GM18517 (cell line): ENCODE measurements at regions not wholly inside any gene's neighbourhood (a gene's known extent, or its start where the extent isn't known, plus 50 kb on each side); places are given as distances from the start of the nearest gene placed in this dataset.
"Not testable (repeated sequence)": the region's sequence is repeated elsewhere in the genome, so short reads cannot be mapped to it uniquely, and the experiment has no call there.

ENCODE experiments used
- ATAC-seq: cut with Tn5 transposase; IDR thresholded peaks from one replicate; pipeline ENCODE4 v1.9.1; 2021; ENCODE audit warnings: mild to moderate bottlenecking, moderate library complexity; ENCODE audit not compliant: unreplicated experiment

GRCh38 chr5:152184266-152184665 lies 220.8 kb downstream of the NMUR2 start:
- ATAC-seq = no peak

DNA sequence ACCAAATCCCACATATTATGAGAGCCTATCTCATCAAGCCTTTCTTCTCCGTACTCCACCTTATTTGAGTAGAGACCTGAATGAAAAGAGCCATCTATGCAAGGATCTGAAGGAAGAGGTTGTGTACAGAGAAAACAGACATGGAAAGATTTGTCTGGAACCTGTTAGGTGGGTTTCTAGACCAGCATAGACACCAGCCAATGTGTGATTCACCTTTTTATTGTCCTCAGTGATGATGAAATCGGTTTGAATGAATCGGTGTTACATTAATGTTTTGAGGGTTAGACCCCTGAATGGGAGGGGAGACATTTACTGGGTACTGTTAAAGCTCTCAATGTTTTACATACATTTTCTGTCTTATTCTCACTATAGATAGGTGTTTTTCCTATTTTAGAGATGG lies 223.6 kb downstream of the NMUR2 start:
- no peak for ATAC-seq

DNA sequence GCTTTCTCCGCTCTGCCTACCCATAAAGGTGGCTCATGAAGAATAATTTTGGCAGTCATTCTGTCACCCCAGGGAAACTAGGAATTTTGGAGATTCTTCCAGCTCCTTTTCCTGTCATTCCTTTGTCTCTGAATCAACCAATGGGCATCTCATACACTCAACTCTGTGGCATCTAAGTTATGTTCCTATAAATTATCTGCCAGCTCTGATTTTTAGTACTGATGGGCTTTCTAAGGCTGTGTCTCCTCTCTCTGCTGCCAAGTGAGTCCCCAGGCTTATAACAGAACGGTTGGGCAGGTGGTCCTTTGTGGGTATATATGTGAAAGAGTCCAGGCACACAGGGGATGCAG lies 226.8 kb downstream of the NMUR2 start:
- ATAC-seq = no peak

DNA sequence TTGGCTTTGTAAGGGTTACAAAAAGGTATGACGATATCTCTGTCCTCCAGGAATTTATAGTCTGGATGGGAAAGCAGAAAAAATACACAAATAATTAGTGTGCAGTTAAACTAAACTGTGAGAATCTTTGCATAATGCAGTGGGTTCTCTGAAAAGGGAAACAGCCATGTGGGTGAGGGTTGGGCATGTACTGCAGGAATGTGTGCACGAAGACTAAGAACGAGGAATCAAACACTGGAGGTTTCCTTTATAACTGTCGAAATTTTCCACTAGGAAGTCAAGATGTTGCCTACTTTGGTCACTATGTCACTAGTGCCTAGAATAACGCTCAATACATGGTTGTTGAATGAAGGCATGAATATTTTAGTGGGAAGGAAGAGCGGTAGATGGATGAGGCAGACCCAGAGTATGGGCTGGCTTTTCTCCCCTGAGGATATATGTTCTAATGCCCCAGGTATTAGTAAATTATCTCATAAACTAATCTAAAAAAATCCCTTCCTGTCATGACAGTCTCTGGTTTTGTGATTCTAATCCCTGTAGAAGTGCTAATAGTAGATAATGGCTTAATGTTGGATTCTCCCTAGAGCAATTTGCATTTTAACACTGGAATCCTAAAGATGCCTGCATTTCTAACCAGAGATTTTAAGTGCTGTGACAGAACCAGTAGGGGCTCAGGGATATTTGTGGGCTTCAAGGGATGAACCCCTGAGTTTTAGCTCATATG lies 227.3 kb downstream of the NMUR2 start:
- no peak for ATAC-seq

- ATAC-seq = no peak
Measured at GRCh38 chr5:152171888-152172287, 233.2 kb downstream of the NMUR2 start.

DNA sequence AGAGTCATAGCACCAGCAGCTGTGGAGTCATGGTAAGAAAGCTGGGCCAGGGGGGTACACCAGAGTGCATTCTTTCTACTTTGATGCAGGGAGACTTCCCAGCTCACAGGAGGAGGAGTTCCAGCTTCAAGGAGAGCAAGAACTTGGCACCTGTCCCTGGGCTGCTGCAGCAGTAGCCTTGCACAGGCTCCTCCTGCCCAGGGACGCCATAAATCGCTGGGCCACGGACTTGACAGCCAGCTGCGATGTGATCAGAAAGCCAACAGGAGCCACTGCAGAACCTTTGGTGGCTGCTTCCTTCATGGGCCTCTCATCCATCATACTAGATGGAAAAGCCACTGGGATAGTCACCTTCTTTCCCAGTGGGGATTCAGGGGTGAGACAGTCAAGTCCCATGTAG lies 234.7 kb downstream of the NMUR2 start:
- no peak for ATAC-seq

- ATAC-seq = no peak
Measured at GRCh38 chr5:152164860-152165259, 240.2 kb upstream of the GLRA1 start.

GRCh38 chr5:152159894-152160293 lies 235.2 kb upstream of the GLRA1 start:
- not testable (repeated sequence) for ATAC-seq

DNA sequence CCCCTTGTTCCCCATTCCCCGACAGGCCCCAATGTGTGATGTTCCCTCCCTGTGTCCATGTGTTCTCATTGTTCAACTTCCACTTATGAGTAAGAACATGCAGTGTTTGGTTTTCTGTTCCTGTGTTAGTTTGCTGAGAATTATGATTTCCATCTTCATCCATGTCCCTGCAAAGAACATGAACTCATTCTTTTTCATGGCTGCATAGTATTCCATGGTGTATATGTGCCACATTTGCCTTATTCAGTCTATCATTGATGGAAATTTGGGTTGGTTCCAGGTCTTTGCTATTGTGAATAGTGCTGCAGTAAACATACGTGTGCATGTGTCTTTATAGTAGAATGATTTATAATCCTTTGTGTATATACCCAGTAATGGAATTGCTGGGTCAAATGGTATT lies 229.8 kb upstream of the GLRA1 start:
- ATAC-seq = not testable (repeated sequence)

- no peak for ATAC-seq
Measured at GRCh38 chr5:152151940-152152339, 227.3 kb upstream of the GLRA1 start.

- no peak for ATAC-seq
Measured at GRCh38 chr5:152151113-152151512, 226.5 kb upstream of the GLRA1 start.

- ATAC-seq = no peak
Measured at GRCh38 chr5:152147286-152147685, 222.6 kb upstream of the GLRA1 start.

DNA sequence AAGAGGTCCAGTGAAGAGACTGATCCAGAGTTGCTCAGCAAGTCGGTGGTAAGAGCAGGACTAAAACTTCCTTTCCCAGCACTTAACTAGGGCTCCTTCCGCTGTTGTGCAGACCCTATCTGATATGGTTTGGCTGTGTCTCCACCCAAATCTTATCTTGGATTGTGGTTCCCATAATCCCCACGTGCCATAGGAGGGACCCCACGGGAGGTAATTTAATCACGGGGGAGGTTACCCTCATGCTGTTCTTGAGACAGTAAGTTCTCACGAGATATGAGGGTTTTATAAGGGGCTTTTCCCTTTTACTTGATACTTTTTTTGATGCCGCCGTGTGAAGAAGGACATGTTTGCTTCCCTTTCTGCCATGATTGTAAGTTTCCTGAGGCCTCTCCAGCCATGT lies 221.9 kb upstream of the GLRA1 start:
- ATAC-seq = no peak

DNA sequence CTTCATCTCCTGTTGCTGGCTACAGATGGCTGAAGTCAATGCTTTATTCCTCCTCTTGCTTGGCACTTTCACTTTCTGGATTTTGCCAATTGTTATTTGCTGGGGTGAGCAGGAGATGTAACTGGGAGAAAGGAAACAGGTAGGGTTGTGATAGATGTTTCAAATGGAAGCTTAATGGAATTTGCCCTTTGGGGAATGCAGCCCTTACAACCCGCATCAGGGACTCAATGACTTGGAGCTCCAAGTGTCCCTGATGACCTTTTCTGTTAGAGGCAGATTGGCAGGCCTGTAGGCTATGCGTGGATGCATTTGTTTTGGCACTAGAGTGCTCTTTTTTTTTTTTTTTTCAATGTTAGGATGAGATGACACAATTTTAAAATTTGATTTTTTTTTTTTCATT lies 219.9 kb upstream of the GLRA1 start:
- ATAC-seq = no peak

- no peak for ATAC-seq
Measured at GRCh38 chr5:152144030-152144429, 219.4 kb upstream of the GLRA1 start.

DNA sequence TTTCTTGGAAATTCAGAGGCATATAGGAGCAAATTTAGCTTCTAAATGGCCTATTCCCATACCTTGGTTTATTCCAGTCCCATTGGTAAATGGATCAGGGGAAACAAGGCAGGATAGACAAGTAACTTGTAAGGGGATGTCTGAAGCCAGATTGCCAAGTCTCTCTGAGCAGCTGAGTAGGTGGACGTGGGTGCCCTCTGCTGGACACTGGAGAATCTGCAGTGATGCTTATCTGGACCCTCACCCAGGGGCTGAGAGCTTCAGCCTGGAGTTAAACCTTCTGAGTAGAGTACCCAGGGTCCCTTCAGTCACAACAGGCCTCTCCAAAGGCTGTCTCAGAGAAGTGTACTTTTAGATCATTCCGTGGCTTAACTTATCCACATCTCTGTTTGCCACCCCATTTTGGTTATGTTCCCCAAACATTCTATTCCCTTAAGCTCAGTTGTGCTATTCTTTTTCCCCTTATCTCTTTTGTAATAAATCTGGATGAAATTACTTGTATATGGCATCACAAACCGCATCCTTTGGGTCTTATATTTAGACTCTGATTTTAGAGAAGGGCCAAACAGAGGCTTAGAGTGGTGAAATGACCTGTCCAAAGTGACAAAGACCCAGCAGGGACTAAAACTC lies 218.3 kb upstream of the GLRA1 start:
- peak; percentile 88 for ATAC-seq

- ATAC-seq = no peak
Measured at GRCh38 chr5:152140347-152140746, 215.7 kb upstream of the GLRA1 start.

- ATAC-seq = no peak
Measured at GRCh38 chr5:152137063-152137462, 212.4 kb upstream of the GLRA1 start.

- no peak for ATAC-seq
Measured at GRCh38 chr5:152136321-152136720, 211.7 kb upstream of the GLRA1 start.

DNA sequence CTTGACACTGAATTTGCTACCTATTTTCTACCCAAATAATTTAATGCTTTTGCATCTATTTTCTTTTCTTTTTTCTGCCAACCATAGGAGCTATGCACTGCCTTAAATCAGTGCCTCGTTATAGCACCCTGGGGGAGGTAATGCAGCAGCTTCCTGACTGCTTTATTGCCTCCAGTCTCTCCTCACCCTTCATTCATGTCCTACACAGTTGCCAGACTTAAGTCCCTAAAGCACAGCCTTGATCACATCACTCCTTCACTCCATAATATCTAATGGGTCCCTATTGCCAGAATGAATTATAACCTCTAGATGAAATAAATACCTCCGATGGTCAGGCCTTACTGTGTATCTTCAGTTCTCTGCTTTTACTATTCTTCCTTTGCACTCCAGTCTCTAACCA lies 211.2 kb upstream of the GLRA1 start:
- no peak for ATAC-seq

DNA sequence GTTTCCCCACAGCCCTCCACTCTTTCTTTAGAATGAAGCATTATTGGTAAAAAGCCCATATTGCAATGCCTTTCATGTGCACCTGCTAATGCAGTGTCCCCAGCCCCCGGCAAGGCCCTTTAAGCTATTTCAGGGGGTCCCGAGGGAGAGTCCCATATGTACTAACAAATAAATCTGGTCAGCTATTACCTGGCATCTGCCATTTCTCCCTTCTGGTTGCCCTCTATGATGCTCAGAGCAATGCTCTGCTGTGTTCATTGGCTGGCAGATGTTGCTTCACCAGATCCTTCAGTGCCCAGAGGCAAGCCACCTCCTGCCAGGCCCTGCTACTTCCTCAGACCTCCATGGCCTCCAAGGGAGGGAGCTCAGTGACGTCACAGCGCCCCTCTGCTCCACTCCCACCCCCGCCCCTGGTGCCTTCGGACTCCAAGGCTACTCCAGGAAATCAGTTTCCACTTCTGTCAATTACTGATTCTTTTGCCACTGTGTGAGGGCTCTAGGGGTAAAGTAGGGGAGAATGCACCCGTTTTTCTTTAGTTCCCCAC lies 201.1 kb upstream of the GLRA1 start:
- no peak for ATAC-seq

- no peak for ATAC-seq
Measured at GRCh38 chr5:152124409-152125041, 199.9 kb upstream of the GLRA1 start.
